ENCODE measurements at regions not wholly inside any gene's neighbourhood (a gene's known extent, or its start where the extent isn't known, plus 50 kb on each side); places are given as distances from the start of the nearest gene placed in this dataset.

DNA sequence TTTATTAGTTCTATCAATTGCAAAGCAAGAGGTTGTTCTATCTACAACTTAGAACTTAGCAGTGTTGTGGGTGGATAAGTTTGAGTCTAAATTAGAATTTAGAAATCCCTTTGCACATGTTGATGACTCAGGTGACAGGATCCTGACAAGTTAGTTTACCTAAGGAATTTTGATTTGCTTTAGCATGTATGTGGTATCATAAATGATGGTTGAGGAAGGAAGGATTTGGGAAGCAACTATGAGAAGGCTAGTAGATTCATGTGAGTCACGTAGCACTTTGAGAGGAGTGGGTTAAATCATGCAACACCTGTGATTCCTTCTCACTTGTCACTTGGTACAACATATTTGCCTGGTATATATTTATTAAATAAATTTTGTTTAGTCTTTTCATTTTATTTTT lies 223.7 kb upstream of the USP25 start:
- in situ Hi-C loops (cut with MboI; ENCODE audit: low sequenced_read_pairs), result no loop called here

DNA sequence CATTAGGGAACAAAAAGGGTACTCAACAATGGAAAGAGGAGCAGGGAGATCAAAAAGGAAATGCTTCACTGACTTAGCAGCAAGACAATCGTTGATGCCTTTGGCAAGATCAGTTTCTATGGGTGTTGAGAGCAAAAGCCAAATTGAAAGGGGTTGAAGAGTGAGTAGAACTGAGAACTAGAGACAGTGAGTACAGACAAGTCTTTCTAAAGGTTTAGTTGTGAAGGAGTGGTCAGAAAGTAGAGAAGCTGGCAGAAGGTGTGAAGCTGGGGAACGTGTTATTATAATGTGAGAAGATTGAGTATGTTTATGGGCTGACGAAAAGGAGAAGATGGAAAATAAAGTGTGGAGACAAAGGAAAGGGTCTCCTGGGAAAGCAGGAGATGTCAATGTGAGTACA lies 221.2 kb upstream of the USP25 start:
- in situ Hi-C loops (cut with MboI; ENCODE audit: low sequenced_read_pairs), result no loop called here

DNA sequence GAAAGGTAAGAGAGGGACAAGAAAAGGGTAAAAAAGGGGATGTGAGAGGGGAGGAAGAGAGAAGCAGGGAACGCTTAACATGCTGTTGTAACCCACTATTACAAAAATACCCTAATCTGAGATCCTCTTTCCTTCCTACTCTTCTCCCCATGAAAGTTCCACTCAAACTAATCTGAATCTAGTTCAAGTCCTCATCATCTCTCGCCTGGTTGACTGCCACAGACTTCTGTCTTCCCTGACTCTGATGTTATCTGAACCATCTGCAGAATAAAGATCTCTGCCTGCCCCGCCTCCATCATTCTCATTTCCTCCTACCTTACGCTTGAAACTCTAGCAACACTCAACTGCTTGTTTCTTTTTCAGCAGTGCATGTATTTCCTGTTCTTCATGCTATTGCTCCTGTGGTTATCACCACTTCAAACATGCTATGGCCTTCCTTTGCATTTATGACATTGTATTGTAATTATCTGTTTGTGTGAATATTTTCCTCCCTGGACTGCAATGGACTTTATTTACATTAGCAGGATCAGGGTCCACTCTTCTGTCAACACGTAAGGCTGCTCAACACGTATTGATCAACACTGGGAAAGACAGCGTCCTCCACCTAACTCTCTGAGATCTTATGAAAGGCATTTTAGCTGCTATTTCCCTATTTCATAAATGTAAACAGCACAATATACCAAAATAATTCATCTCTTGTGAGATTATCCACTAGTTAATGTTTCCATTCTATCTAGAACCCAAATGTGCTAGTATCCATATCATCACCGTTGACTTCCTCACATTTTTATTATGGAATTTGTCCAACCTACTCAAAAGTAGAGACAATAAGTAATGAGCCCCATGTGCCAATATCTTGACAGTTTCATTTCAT lies 215.5 kb upstream of the USP25 start:
- in situ Hi-C loops (cut with MboI; ENCODE audit: low sequenced_read_pairs), result no loop called here

DNA sequence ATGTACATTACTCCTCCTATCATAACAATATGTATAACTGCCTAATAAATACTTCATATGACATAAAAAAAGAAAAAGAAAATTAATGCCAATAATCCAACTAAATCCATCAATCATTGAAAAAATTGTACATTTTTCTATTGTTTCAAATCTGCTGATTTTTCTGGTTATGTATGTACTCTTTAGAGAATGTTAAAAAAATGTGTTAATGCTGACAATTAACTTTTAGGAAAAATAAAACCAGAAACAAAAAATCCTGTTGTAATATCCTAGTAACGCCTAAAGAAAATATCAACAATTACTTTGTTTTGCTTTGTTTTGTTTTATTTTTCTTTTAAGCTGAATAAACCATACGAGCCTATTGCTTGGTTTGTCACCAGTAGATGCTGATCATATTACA lies 213.9 kb upstream of the USP25 start:
- in situ Hi-C loops (cut with MboI; ENCODE audit: low sequenced_read_pairs), result no loop called here

DNA sequence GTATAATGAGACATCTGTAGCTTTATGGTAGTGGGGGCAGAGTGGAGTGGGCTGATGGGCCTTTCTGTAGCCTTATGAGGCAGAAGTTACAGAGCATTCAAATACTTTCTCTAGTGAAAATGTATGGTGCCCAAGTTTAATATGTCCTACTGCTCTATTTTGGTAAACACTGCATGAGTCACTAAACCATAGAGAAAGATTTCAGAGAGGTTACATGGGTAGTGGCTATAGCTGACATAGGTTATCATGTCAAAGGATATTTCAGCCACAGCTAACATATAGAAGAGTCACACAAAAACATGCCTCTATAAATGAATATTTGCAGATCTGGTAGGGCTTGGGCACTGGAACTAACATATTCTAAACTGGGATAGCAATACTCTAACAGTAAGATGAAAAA lies 212.4 kb upstream of the USP25 start:
- in situ Hi-C loops (cut with MboI; ENCODE audit: low sequenced_read_pairs), result no loop called here

GRCh38 chr21:15520811-15521643 lies 208.8 kb upstream of the USP25 start:
- in situ Hi-C loops (cut with MboI; ENCODE audit: low sequenced_read_pairs), result no loop called here

- in situ Hi-C loops (cut with MboI; ENCODE audit: low sequenced_read_pairs), result no loop called here
These were observed 208.2 kb upstream of the USP25 start for GRCh38 chr21:15521644-15522001.

GRCh38 chr21:15522148-15522547 lies 207.6 kb upstream of the USP25 start:
- in situ Hi-C loops (cut with MboI; ENCODE audit: low sequenced_read_pairs), result no loop called here

- in situ Hi-C loops (cut with MboI; ENCODE audit: low sequenced_read_pairs), result no loop called here
These were observed 204.9 kb upstream of the USP25 start for GRCh38 chr21:15524855-15525254.

- in situ Hi-C loops (cut with MboI; ENCODE audit: low sequenced_read_pairs), result no loop called here
These were observed 203.0 kb upstream of the USP25 start for GRCh38 chr21:15526798-15527197.

- in situ Hi-C loops (cut with MboI; ENCODE audit: low sequenced_read_pairs), result no loop called here
These were observed 201.4 kb upstream of the USP25 start for GRCh38 chr21:15528346-15528745.

- in situ Hi-C loops (cut with MboI; ENCODE audit: low sequenced_read_pairs), result no loop called here
These were observed 197.8 kb upstream of the USP25 start for GRCh38 chr21:15531986-15532385.

GRCh38 chr21:15533618-15534017 lies 196.2 kb upstream of the USP25 start:
- in situ Hi-C loops (cut with MboI; ENCODE audit: low sequenced_read_pairs), result no loop called here

- in situ Hi-C loops (cut with MboI; ENCODE audit: low sequenced_read_pairs), result no loop called here
These were observed 195.3 kb upstream of the USP25 start for GRCh38 chr21:15534450-15534886.

GRCh38 chr21:15539376-15539775 lies 190.4 kb upstream of the USP25 start:
- in situ Hi-C loops (cut with MboI; ENCODE audit: low sequenced_read_pairs), result no loop called here

- in situ Hi-C loops (cut with MboI; ENCODE audit: low sequenced_read_pairs), result no loop called here
These were observed 186.3 kb upstream of the USP25 start for GRCh38 chr21:15543473-15543872.

DNA sequence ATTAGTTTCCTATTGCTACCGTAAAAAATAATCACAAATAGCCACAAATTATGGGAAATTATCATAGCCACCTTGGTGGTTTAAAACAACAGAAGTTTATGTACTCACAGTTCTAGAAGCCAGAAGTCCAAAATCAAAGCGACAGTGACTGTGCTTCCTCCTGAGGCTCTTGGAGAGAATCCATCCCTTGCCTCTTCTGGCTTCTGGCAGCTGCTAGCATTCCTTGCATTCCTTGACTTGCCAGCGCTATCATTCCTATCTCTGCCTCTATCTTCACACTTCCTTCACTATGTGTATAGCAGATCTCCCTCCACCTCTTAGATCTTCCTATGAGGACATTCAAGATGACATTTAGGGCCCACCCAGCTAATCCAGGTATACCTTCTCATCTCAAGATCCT lies 180.1 kb upstream of the USP25 start:
- in situ Hi-C loops (cut with MboI; ENCODE audit: low sequenced_read_pairs), result no loop called here

GRCh38 chr21:15552914-15553494 lies 176.8 kb upstream of the USP25 start:
- in situ Hi-C loops (cut with MboI; ENCODE audit: low sequenced_read_pairs), result no loop called here

DNA sequence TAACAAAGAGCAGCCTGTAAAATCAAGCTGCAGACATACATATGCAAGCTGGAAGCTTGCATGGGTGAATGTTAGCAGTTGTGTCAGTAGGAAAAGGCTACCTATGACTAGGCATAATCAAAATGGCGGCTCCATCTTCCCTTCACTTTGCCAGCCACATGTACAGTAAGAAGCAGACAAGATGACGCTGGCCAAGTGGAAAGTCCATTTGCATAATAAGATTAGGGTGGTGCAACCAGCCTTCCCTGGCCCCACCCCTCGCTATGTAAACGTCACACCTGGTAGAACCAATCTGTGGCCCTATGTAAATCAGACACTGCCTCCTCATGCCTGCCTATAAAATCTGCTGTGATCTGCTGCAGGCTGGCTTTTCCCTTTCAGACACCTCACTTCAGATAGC lies 171.9 kb upstream of the USP25 start:
- in situ Hi-C loops (cut with MboI; ENCODE audit: low sequenced_read_pairs), result no loop called here

GRCh38 chr21:15558884-15559283 lies 170.9 kb upstream of the USP25 start:
- in situ Hi-C loops (cut with MboI; ENCODE audit: low sequenced_read_pairs), result no loop called here

GRCh38 chr21:15559660-15560059 lies 170.1 kb upstream of the USP25 start:
- in situ Hi-C loops (cut with MboI; ENCODE audit: low sequenced_read_pairs), result no loop called here
